Stimulated activated naive CD8-positive, alpha-beta T cell treated with anti-CD3 and anti-CD28 coated beads, Interleukin-15, amount 100 ng/mL, for 72 hours (primary cell): ENCODE measurements at regions not wholly inside any gene's neighbourhood (a gene's known extent, or its start where the extent isn't known, plus 50 kb on each side); places are given as distances from the start of the nearest gene placed in this dataset.
"Not testable (repeated sequence)": the region's sequence is repeated elsewhere in the genome, so short reads cannot be mapped to it uniquely, and the experiment has no call there.

ENCODE experiments used
- ATAC-seq: fragments of 150-1000 bp; cut with Tn5 transposase; 2 replicates; pipeline ENCODE4 v1.10.0; 2021; ENCODE audit warnings: mild to moderate bottlenecking, moderate library complexity
- DNase-seq, 2 donors: peaks; one replicate each; pipeline ENCODE4 v3.0.0; 2021 to 2022
- H3K27ac Mint-ChIP-seq, 2 donors: one replicate each; pipeline ENCODE4 v1.8.0; 2022; ENCODE audit warnings: mild to moderate bottlenecking in 2 of 2, mixed read lengths in 2 of 2, moderate library complexity in 2 of 2
- H3K27me3 Mint-ChIP-seq: one replicate; pipeline ENCODE4 v1.8.0; 2022; ENCODE audit warnings: mixed read lengths
- H3K4me1 Mint-ChIP-seq: one replicate; pipeline ENCODE4 v1.8.0; 2022; ENCODE audit warnings: mild to moderate bottlenecking, mixed read lengths
- H3K4me3 Mint-ChIP-seq, 2 donors: one replicate each; pipeline ENCODE4 v1.8.0; 2022; ENCODE audit warnings: mild to moderate bottlenecking in 2 of 2, mixed read lengths in 2 of 2, moderate library complexity in 1 of 2
- H3K9me3 Mint-ChIP-seq, 2 donors: one replicate each; pipeline ENCODE4 v1.8.0; 2022; ENCODE audit warnings: mixed read lengths in 2 of 2

- not testable (repeated sequence) for H3K27me3 Mint-ChIP-seq, DNase-seq, H3K4me1 Mint-ChIP-seq, H3K4me3 Mint-ChIP-seq, H3K27ac Mint-ChIP-seq, H3K9me3 Mint-ChIP-seq, ATAC-seq
These were observed 102.3 kb upstream of the TP53BP2 start for GRCh38 chr1:223948041-223948440.

- not testable (repeated sequence) for H3K9me3 Mint-ChIP-seq, ATAC-seq, H3K27ac Mint-ChIP-seq
These were observed 90.8 kb upstream of the TP53BP2 start for GRCh38 chr1:223936592-223936991.

GRCh38 chr1:223931476-223931875 lies 85.7 kb upstream of the TP53BP2 start:
- not testable (repeated sequence) for ATAC-seq, H3K4me3 Mint-ChIP-seq, H3K9me3 Mint-ChIP-seq, DNase-seq, H3K4me1 Mint-ChIP-seq, H3K27ac Mint-ChIP-seq, H3K27me3 Mint-ChIP-seq

More at GRCh38 chr1:223936592-223936991, 90.8 kb upstream of the TP53BP2 start:
- not testable (repeated sequence) for H3K4me3 Mint-ChIP-seq, DNase-seq, H3K4me1 Mint-ChIP-seq, H3K27me3 Mint-ChIP-seq

DNA sequence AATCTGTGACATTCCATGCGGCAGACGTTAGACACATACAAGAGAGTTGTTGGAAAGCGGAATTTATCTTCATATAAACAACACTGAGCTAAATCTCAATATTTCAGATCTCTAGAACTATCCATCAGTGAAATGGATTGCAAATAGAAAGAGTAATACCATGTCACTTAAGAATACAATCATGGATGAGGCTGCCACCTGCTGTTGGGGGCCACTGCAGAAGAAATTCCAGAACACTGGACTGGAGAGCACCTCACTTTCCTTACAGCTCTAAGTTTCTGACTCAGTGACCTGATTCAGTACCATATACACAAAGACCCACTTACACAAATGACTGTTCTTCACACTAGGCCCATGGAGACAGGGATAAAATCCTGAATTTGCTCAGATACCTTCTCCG lies 75.1 kb upstream of the TP53BP2 start:
- H3K4me1 Mint-ChIP-seq, H3K27me3 Mint-ChIP-seq, H3K9me3 Mint-ChIP-seq, DNase-seq, ATAC-seq, H3K4me3 Mint-ChIP-seq, H3K27ac Mint-ChIP-seq: not testable (repeated sequence)

DNA sequence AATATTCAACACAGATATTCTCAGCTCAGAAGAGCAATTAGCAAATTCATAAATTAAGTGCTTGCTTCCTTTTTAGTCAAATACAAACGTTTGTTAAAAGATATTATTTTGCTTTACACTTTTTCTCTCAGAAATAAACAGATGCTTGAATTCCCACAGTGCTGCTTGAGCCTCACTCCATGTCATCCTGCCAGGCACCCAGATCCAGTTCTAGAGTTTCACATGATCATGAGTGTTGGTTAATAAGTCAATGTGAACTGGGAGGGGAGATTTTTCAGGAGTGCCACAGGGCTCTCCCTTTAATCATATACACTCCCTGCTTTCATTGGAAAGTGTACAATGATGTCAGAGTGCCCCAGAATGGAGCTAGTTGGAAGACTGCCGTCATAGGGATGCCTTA lies 69.7 kb upstream of the TP53BP2 start:
- not testable (repeated sequence) for H3K9me3 Mint-ChIP-seq, H3K4me3 Mint-ChIP-seq, ATAC-seq, H3K27me3 Mint-ChIP-seq, H3K27ac Mint-ChIP-seq, DNase-seq, H3K4me1 Mint-ChIP-seq

- H3K4me1 Mint-ChIP-seq, H3K27me3 Mint-ChIP-seq, H3K27ac Mint-ChIP-seq, ATAC-seq, DNase-seq, H3K4me3 Mint-ChIP-seq, H3K9me3 Mint-ChIP-seq: not testable (repeated sequence)
These were observed 68.0 kb upstream of the TP53BP2 start for GRCh38 chr1:223913715-223914114.

- peak overlapping the region in 1 of 2 donors; percentile 82 for H3K27ac Mint-ChIP-seq
- not testable (repeated sequence) for H3K9me3 Mint-ChIP-seq, H3K27me3 Mint-ChIP-seq, H3K4me1 Mint-ChIP-seq, H3K4me3 Mint-ChIP-seq, ATAC-seq
- DNase-seq, result peak; percentile 29 to 58
These were observed 62.3 kb upstream of the TP53BP2 start for GRCh38 chr1:223907943-223908587.

DNA sequence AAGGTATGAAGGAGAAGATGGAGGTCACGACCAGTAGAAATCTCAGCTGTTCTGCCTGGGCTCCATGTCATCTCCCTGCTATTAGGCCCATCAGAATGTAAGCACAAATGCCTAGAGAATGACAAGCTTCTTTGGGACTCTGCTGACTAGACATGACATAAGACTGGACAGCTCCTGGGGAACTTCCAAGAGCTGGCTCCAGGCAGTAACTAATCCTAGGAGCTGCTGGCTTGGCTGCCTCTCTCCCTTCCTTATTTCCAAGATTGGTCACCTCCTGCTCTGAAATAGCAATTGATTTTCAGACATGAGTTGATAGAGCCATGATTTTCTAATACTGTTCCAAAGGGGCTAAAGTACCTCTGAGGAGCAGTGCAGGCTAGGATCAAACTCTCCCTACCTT lies 57.5 kb upstream of the TP53BP2 start:
- H3K4me3 Mint-ChIP-seq, H3K9me3 Mint-ChIP-seq, H3K4me1 Mint-ChIP-seq, H3K27ac Mint-ChIP-seq, H3K27me3 Mint-ChIP-seq, ATAC-seq, DNase-seq: not testable (repeated sequence)

GRCh38 chr1:223899775-223900174 lies 54.0 kb upstream of the TP53BP2 start:
- not testable (repeated sequence) for H3K4me1 Mint-ChIP-seq, H3K4me3 Mint-ChIP-seq, DNase-seq, ATAC-seq, H3K27ac Mint-ChIP-seq, H3K9me3 Mint-ChIP-seq, H3K27me3 Mint-ChIP-seq

- H3K27ac Mint-ChIP-seq, DNase-seq, ATAC-seq, H3K27me3 Mint-ChIP-seq, H3K4me3 Mint-ChIP-seq, H3K4me1 Mint-ChIP-seq, H3K9me3 Mint-ChIP-seq: not testable (repeated sequence)
These were observed 51.4 kb upstream of the TP53BP2 start for GRCh38 chr1:223897097-223897496.

DNA sequence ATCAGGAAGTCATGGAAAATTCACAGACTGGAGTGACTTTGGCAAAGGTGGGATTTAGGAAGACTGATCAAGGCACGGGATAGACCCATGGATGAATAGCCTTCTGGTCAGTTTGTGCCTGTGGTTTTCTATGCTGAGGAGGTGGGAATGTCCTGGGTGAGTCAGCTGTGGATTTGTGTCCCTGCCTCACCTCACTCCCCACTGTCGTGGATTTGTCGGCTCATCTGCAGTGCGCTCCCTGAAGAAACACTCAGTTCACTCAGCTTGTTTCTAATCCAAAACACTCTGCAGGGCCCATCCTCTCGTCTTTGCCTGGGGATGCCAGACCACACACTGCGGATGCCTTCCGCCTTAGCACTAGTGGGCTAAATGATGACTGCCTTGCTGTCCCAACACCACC lies 50.2 kb upstream of the TP53BP2 start:
- ATAC-seq, H3K9me3 Mint-ChIP-seq, DNase-seq, H3K4me3 Mint-ChIP-seq, H3K27me3 Mint-ChIP-seq, H3K27ac Mint-ChIP-seq, H3K4me1 Mint-ChIP-seq: not testable (repeated sequence)
